ENCODE measurements at regions not wholly inside any gene's neighbourhood (a gene's known extent, or its start where the extent isn't known, plus 50 kb on each side); places are given as distances from the start of the nearest gene placed in this dataset.

GRCh38 chr4:141406237-141406636 lies 185.5 kb downstream of the ZNF330 start:
- Histone ChIP-seq H3K9ac (ENCODE audit: insufficient read depth, low read depth, low read length) (no peak overlapping the region), H3K4me1 (ENCODE audit: insufficient read depth, low read length) (no peaks in the 10 kb centered on the region), H3K27me3 (ENCODE audit: control insufficient read depth in 1 of 2, insufficient read depth in 2 of 2, low read length in 2 of 2) (no peaks in the 10 kb centered on the region), H3K4me3 (replicated peaks in 1 of 3; ENCODE audit: insufficient read depth in 1 of 3, low read depth in 2 of 3, low read length in 3 of 3) (no peak overlapping the region), H2AFZ (ENCODE audit: low read length) (no peak overlapping the region), H3K79me2 (ENCODE audit: insufficient read depth, low read length) (no peaks in the 10 kb centered on the region), H4K20me1 (ENCODE audit: insufficient read depth, low read length) (no peaks in the 10 kb centered on the region), H3K4me2 (ENCODE audit: low read depth, low read length) (no peak overlapping the region), H3K27ac (ENCODE audit: extremely low read length, insufficient read depth, low read length) (no peak overlapping the region), H3K9me3 (ENCODE audit: low read length) (no peaks in the 10 kb centered on the region), H3K36me3 (replicated peaks in 1 of 2; ENCODE audit: control insufficient read depth in 1 of 2, insufficient read depth in 2 of 2, low read length in 2 of 2) (no peaks in the 10 kb centered on the region)
- no peak for TF ChIP-seq GATAD1 (CRISPR knock-in tag; IDR thresholded peaks at IDR 0.05)
- no peak for TF ChIP-seq DNMT1 (CRISPR knock-in tag; IDR thresholded peaks at IDR 0.05)
- no peak for TF ChIP-seq RBM22 (optimal IDR thresholded peaks at IDR 0.05; ENCODE audit: low read length)
- no peak for TF ChIP-seq ZNF724P (CRISPR knock-in tag; IDR thresholded peaks at IDR 0.05; ENCODE audit: borderline replicate concordance)
- TF ChIP-seq ZNF687 (CRISPR knock-in tag; IDR thresholded peaks at IDR 0.05), result no peak
- no peak for TF ChIP-seq GZF1 (CRISPR knock-in tag; IDR thresholded peaks at IDR 0.05)
- TF ChIP-seq HNF4A (CRISPR knock-in tag; IDR thresholded peaks at IDR 0.05), result no peak
- no peak for TF ChIP-seq ZNF616 (CRISPR knock-in tag; IDR thresholded peaks at IDR 0.05; ENCODE audit: low read depth)
- TF ChIP-seq GRHL1 (CRISPR knock-in tag; conservative IDR thresholded peaks at IDR 0.05), result no peak
- ATAC-seq, result no peak
- ChIA-PET CTCF (ENCODE audit: low intra/inter-chr PET ratio, low total read pairs) (no interaction called here), POLR2A (no interaction called here)
- no peak for DNase-seq (ENCODE audit: low spot score)
- intact Hi-C loops (cut with micrococcal nuclease; ENCODE audit: unreplicated experiment), result no loop called here
- in situ Hi-C loops (cut with HindIII; ENCODE audit: extremely low pct_ligation_motif_present, low pct_unique_long_range_greater_than_20kb), result no loop called here
- no peak for FAIRE-seq
- no TSS peak for BruUV-seq (replicated peaks)
